ENCODE measurements at regions not wholly inside any gene's neighbourhood (a gene's known extent, or its start where the extent isn't known, plus 50 kb on each side); places are given as distances from the start of the nearest gene placed in this dataset.

GRCh38 chr5:2134543-2135292 lies 252.0 kb upstream of the IRX4 start:
- TF ChIP-seq POLR2A (IDR thresholded peaks at IDR 0.05) (no peak), CTCF (IDR thresholded peaks at IDR 0.05) (no peak)

All from body of pancreas (tissue), 4 donors.